GM21576 (cell line): ENCODE measurements at regions not wholly inside any gene's neighbourhood (a gene's known extent, or its start where the extent isn't known, plus 50 kb on each side); places are given as distances from the start of the nearest gene placed in this dataset.
"Not testable (repeated sequence)": the region's sequence is repeated elsewhere in the genome, so short reads cannot be mapped to it uniquely, and the experiment has no call there.

Source experiments
- ATAC-seq: cut with Tn5 transposase; IDR thresholded peaks from one replicate; pipeline ENCODE4 v1.9.1; 2021; ENCODE audit warnings: mild to moderate bottlenecking, moderate library complexity; ENCODE audit not compliant: unreplicated experiment

GRCh38 chr2:215722986-215723630 lies 287.2 kb upstream of the FN1 start:
- no peak for ATAC-seq

GRCh38 chr2:215722125-215722524 lies 286.3 kb upstream of the FN1 start:
- no peak for ATAC-seq

- ATAC-seq = not testable (repeated sequence)
Measured at GRCh38 chr2:215721515-215721914, 285.6 kb upstream of the FN1 start.

DNA sequence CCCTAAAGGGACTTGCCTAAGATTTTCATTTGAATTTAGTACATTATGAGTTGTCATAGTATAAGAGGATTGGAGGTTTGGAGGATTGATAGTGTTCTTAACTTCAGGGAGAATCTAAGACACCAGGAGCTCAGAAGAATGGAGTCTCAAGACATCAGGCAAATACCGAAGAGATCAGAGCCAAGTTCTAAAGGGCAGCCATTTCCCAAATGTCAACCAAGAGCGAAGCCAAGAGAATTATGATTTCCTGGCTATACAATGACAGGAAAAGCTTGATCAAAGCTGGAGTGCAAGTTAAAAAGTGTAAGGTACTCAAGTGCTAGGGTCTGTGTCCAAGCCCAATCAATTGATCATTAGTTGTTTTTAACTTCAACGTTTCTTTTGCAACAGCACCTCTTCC lies 283.0 kb upstream of the FN1 start:
- ATAC-seq = no peak

DNA sequence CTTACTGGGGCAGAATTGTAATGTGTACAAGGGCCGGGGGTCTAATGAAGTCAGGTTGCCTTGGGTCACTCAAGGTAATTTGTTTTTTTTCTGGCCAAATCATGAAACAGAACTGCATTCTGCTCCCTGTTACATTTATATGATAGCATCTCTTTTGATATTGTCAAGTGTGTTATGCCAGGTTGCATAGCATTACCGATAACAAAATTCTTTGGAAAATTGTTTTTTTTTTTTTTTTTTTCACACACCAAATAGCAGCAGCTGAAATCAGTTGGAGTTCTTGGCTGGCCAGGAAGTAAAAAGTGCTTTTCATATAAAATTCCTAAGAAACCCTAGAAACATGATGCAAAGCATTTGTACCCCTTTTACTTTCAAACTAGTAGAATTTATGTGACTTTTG lies 282.6 kb upstream of the FN1 start:
- no peak for ATAC-seq

DNA sequence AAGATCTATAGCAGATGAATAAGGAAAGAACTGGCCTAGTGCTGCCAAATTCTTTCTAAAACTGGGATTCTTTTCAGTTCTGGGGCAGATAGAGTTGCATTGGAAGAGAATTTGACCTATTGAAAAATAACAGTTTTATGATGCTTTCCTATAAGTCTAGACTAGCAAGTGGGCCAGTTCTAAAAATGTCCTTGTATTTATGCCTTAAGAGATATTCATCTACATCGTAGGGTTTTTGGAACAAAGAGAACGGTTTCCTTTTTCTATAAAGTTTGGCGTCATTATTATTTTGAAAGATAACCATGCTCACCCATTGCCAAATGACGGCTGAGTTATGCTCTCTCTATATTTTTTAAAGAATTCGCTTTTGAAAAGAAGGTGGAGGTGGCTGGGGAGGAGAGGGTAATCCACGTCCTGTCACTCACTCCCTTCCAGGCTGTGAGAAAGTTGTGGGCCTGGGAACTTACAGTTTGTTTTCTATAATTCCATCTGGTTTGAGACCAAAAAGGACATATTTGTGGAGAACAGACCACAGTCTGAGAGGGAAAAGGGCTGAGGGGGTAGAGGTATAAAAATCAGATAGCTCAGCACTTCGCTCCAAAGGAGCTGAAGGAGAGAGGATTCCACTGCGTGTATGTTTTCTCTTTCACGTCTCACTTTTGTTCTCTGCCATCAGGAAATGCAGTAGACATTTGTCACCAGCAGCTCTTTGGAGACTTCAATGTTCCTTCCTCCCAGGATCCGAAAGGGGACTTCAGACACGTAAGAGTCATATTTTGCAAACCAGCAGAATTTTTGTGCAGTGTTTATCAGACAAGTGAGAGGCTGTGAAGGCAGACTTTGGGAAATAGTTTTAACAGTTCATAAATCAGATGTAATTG lies 281.9 kb upstream of the FN1 start:
- ATAC-seq = no peak

DNA sequence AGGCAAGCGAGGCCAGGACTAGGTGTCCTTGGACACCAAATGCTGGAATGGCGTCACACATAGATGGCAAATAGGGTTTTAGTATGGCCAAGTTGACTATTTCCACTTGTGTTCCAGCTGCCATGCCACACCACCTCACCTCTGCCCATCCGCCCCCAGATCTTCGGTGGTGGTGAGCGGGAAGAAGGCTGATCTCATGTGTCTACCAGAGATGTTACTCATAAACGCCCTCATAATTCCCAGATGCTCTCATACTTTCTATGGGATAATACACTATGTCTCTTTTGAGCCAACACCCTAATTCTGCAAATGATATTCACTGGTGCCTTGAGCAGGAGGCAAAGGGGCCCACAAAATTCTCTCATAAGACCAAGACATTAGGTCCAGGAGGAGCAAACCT lies 281.1 kb upstream of the FN1 start:
- no peak for ATAC-seq

DNA sequence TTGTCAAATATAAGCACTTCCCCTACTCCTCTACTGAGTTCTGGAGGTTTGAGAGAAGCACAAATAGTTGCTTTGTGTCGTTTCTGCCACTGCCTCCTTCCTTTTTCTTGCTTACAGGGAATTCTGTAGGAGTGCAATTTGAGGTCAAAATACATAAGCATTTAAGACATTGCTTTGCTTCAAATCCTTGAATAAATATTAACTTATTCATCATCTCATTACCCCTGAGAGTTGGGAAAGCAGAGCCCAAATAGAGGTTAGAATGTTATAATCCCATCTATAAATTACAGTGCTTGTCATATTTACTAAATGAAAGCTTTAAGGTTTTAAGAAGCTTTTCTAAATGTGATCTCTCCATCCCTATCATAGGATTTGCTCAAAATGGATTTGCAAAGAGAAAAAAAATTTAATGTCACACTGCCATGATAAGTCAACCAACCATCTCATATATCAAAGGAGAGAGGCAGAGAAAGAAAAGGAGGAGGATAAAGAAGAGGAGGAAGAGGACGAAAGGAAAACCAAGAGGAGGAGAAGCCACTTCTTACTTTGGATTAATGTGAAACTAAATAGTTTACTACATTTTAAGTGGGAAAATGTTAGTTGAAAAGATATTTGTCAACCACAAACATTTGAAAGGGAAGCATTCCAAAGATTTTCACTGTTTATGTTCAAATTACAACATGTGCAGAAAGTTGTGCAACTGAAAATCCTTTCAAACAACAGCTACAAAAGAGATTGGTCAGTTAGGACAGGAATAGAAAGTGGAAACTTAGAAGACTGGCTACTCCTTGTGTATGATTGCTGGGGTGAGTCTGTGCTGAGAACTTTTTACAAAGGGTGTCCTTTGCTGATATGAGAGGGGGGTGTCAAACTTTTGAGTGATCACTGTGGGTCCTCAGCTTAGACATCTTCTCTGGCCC lies 277.3 kb upstream of the FN1 start:
- ATAC-seq = no peak

DNA sequence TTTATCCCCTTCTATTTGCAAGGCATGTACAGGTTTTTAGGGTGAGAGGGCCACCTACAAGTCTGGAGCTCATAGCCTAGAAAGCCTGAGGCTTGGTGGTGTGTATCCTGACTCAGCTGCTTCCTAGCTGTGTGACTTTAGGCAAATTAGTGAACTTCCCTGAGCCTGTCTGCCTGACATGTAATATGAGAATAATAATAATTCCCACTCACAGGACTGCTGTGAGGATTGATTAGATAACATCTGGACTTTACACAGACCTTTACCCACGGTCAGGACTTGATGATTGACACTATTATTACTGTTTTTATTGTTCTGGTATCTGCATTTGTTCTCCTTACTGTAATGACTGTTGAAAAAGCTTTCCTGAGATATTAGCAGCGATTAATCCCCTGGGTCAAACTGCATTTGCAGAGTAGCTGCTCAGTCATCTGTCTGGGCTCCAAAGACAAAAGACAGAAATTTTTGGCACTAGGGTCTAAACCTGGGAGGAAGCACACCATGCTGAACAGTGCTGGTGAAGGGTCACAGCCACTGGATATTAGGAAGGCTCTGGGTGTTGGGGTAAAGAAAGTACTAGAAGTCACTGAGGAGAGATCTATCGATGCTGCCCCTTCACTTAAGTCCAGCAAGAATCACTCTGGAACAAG lies 276.5 kb upstream of the FN1 start:
- ATAC-seq = no peak

GRCh38 chr2:215711471-215712034 lies 275.7 kb upstream of the FN1 start:
- ATAC-seq = no peak

DNA sequence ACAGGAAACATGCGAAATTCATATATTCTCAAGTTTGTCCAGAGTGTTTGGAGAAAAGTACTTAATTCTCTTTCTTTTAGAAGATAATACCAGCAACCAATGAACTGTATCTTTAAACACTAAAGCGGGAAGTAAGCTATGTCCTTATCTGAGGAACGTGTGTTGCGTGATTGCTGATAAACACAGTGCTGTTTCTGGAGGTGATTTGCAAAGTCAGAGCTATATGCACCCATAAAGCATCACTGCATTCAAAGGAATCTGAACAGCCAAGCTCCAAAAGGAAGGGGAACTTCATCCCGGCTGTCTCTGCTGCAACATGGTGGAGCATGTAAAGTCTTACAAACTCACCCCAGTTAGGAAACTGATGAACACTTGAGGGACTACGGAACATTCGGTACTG lies 271.7 kb upstream of the FN1 start:
- no peak for ATAC-seq

- no peak for ATAC-seq
Measured at GRCh38 chr2:215705771-215706361, 270.0 kb upstream of the FN1 start.

- no peak for ATAC-seq
Measured at GRCh38 chr2:215705281-215705680, 269.4 kb upstream of the FN1 start.

DNA sequence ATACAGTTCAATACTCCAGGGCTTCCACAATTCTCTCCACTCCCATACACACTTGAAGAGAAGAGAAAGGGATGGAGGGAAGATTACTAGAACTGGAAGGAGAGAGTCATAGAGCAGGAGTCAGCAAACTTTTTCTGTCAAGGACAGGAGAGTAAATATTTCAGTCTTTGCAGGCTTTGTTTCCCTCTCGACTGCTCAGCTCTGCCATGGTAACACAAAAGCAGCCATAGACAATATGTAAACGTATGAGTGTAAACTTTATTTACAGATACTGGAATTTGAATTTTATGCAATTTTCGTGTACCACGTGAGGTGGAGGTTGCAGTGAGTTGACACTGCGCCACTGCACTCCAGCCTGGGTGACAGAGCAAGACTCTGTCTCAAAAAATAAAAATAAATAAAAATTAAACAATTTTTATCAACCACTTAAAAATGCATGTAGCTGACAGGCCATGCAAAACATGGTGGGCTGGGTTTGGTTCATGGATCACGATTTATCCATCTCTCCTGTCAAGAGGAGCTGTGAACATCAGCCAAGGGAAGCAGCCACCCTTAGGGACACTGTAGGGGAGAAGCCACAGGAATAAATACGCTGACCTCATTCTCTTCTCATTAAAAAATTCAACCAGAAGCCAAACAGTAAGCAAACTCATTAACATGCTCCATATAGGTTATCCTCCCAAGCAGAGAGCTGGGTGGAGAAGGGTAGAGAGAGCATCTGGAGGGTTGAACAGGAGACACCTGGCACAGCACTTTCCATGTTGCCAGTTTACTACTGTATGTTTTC lies 266.4 kb upstream of the FN1 start:
- no peak for ATAC-seq

DNA sequence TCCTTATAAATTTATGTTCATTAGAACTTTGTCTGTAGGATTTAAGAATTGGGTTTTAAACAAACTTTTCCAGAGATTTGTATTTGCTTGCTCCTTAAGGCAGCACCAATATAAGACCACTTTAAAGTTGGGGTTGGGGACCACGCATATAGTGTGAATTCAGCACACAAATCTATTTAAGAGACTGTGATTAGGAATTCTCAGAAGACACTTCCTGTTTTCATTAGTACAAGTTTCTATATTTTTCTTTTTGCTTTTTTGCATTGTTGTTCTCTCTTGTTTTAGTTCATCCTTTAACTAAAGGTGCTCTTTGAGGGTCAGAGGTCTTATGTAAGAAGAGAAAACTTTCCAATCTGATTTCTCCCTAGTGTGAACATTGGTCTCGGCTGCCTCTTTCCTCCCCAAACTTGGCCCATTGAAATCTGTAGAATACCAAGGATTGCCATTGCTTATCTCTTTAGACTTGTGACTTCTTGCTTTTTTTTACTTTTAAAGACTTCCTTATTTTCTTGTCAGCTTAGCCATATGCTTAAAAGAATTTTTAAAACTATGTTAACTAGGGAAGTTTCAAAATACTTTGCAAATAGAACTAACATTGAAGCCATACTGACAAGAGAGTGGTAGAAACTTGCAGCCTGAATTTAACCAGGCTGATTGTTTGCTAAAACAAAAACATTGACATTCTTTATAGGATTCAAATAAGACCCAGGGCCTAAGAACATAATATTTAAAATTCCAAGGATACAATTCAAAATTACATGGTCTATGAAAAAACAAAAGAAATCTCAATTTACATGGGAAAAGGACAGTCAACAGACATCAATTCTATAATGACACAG lies 264.1 kb upstream of the FN1 start:
- no peak for ATAC-seq

DNA sequence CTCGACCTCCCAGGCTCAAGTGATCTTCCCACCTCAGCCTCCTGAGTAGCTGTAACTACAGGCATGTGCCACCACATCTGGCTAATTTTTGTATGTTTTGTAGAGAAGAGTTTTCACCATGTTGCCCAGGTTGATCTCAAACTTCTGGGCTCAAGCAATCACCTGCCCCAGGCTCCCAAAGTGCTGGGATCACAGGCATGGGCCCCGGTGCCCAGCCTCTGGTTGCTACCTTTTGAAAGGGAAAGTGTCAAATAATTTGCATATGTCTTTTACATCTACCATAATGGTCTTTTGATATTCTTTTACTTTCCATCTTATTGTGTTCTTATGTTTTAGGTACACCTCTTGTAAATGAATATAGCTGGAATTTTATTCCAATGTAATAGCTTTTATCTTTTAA lies 263.1 kb upstream of the FN1 start:
- no peak for ATAC-seq

GRCh38 chr2:215698566-215698965 lies 262.7 kb upstream of the FN1 start:
- no peak for ATAC-seq

DNA sequence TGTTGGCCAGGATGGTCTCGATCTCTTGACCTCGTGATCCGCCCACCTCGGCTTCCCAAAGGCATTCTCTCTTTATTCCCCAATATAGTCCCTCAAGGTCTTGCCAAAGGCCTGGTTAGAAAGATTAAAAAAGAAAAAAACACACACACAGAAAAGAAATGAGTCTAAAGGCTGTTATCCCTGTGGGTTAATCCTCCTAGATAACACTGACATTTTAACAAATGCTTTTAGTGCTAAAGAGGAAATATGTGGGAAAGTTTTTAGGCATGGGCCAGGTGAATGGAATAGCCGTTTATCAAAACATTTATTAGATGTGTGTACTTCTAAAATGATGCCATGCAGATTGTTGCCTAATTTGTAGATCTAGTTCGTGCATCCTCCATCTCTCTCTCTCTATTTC lies 261.6 kb upstream of the FN1 start:
- no peak for ATAC-seq

DNA sequence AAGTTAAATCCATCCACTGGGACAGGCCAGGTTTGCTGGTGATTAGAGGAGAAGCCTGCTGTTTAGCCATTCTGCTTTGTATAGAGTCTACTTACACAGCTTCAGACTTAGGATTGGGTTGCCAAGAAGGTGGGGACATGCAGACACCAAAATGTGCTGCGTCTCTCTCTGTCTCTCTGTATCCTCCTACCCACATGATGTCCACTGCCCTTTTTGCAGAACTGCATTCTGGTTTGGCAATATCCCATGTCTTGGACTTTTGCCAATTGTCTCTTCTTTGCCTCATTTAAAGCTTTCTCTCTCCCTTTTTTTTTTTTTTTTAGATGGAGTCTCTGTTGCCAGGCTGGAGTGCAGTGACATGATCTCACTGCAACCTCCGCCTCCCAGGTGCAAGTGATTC lies 261.1 kb upstream of the FN1 start:
- no peak for ATAC-seq
